OCI-LY7 (cell line): ENCODE measurements at regions not wholly inside any gene's neighbourhood (a gene's known extent, or its start where the extent isn't known, plus 50 kb on each side); places are given as distances from the start of the nearest gene placed in this dataset.
"Not testable (repeated sequence)": the region's sequence is repeated elsewhere in the genome, so short reads cannot be mapped to it uniquely, and the experiment has no call there.

Experiments used
- CTCF ChIP-seq: fragments of 200-600 bp; sonication (generic); conservative IDR thresholded peaks from 2 replicates; pipeline ENCODE4 v1.5.1; 2014; ENCODE audit warnings: mild to moderate bottlenecking, antibody characterized with exemption, low read length, moderate library complexity, mixed read lengths
- EZH2phosphoT487 ChIP-seq: fragments of 200-600 bp; sonication (generic); IDR thresholded peaks from 2 replicates; pipeline ENCODE4 v1.6.1; 2018; ENCODE audit warnings: low read depth, borderline replicate concordance, mild to moderate bottlenecking, mixed run types, antibody characterized with exemption, low read length, moderate library complexity, mixed read lengths

- not testable (repeated sequence) for TF ChIP-seq CTCF, EZH2phosphoT487
Observed at GRCh38 chr3:195959367-195960157, 51.2 kb upstream of the TNK2 start.
